HPDE6-E6E7 (cell line): ENCODE measurements at regions not wholly inside any gene's neighbourhood (a gene's known extent, or its start where the extent isn't known, plus 50 kb on each side); places are given as distances from the start of the nearest gene placed in this dataset.

Experiments
- DNase-seq: peaks from one replicate; pipeline ENCODE4 v3.0.0; 2011; ENCODE audit warnings: missing footprints; ENCODE audit errors: extremely low spot score

DNA sequence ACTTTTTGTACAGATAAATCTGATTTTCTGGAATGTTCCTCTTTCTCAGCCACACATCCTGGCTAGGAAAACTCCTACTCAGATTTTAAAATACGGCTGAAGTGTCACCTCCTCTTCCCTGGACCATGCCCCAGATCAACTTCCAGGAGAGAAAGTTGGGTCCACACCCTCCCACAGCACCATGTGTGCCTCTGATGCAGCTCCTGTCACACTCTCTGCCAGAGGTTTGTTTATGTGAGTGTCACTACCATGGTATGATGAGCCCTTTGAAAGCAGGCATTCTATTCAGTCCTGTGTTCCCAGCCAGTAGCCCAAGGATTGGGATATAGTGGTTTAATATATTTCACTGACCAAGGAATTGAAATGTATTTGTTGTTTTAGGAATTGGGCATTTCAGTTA, 287.2 kb upstream of the ATP2B1 start:
- no peak for DNase-seq

DNA sequence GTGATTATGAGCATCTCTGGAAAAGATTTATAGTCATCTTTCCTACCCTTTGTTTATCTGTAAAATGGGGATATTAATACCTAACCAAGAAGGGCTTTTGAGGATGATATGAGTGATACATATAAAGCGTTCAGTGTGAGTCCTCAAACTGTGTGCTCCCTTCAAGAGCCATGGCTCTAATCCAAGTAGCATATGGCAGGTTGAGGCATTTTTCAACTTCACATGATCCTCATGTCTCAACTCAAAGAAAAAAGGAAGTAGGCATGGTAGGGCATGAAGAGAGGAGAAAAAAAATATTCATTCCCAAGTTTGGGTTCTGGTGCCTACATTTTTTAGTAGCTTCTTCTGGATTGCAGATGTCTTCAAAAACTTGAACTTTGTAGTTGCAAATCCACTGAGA, 286.3 kb upstream of the ATP2B1 start:
- DNase-seq: no peak

DNA sequence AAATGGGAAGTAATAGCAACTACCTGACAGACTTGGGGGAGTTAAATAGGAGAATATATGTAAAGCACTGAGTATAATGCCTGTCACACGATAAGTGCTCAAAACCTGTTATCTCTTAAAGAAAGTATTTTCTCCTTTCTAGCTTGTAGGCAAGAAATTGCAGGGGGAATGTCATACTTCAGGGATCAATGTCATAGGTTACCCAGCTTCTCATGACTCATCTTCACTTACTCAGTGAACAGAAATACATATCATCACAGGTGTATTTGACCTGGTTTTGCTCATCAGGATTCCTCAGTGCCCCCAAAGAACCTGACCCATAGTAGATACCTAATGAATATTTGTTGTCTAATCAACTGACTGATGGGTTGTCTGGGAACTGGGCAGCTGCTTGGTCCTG, 285.0 kb upstream of the ATP2B1 start:
- no peak for DNase-seq

DNA sequence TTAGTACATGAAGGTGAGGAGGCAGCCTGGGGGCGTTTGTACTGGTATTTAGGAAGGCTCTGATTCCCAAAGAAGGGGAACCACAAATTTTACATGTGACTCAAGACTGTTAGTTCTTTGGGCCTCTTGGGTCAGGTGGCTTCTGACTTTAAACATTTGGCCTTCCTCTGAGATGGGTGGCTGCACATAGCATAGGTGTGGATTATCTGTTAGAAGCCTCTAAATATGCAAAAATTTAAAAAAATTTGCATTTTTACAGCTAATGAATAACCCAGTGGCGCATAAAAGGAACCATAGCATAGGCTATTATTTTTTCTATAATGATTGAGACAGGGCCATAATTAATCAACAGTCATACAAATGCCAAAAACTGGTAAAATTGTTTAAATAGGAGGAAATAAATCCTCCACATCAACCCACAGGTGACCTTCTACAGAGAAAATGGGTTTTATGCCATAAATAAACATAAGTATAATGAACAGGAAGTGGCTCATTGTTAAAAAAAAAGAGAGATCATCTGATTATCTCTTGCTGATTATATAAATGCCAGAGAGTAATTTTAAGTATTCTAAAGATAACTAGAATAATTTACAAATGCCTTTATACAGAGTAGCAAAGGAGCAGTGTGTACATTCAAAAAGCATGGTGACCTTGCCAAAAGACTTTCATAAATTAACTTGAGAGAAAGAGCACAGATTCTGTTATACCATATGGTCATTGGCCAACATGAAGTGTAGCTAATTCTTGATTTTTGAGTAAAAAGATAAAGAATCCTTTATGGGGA, 284.2 kb upstream of the ATP2B1 start:
- no peak for DNase-seq

DNA sequence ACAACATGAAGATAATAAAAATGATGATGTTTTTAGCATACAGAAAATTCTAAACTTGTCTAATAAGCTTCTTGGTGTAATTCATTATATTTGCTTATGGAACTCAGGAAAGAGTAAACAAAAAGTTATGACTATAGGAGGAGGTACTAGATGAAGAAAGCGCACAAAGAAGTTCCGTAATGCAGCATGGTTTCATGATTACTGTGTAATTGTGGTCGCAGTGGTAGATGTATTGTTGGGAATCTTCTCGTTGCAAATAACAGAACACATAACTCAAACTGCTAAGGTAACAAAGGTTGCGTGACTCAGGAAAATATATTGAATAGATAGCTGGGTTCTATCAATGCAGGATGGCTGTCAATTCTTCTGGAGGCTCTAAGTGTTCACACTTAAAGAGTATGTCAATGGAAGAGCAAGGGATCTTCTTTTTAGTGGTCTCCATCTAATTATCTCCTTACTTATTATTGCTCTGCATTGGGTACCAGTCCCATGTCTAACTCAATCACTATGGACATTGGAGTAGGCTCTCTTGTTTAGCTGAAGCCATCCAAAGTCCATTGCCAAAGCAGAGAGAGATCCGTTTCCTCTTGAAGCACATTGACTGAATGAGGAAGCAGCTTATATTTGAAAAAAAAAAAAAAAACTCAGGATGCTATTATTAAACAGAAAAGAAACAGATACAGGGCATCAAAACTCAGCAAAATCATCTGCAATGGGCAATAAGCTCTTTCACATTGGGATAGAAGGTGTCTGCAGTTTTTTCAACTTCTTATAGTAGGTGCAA, 283.4 kb upstream of the ATP2B1 start:
- DNase-seq: no peak

DNA sequence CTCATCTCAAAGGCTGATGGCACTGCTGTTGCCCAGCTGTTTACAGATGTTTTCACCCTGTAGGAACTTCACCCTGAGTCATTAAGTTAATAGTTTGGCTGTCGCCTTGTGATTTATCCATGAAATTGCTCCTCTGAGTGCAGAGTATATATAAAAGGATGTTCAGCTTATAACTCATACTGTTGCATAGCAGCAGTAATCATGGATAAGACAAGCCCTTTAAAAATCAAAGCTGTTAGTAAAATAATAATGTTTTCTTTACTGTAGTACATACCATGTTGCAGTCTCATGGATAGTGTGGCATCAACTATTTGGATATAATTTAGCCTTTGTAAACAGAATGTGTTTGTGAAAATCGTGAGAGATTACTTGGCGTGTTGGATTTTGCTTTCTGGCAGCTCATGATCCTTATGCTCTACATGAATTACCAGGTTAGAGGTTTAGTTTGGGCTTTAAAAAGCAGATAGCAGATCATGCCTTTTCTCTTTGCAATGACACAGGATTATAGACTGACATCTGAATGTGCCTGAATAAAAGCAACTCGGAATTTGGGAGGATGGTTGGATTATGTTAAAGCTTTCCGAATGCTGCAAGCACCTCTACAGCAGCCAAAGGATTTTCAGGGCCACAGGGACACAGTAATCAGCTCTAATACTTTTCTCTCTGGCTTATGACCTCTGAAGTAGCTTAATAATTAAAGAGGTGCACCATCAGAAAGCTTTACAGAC, 279.7 kb upstream of the ATP2B1 start:
- DNase-seq: no peak

DNA sequence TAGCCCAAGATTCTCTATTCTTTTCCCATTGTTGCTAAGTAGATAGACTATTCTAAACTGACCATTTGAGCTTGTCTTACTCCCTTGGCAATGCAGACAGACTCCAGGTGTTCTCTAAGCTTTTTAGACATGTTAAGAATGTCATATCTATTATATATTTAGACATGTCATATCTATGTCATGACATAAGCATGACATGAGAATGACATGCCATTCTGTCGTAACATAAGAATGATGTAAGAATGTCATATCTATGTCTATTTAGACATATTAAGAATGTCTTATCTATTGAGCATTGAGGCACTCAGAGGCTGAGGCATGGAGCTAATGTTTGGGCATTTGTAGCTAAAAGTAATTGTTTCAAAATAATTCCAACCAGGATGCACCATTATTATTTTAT, 277.3 kb upstream of the ATP2B1 start:
- DNase-seq: no peak

DNA sequence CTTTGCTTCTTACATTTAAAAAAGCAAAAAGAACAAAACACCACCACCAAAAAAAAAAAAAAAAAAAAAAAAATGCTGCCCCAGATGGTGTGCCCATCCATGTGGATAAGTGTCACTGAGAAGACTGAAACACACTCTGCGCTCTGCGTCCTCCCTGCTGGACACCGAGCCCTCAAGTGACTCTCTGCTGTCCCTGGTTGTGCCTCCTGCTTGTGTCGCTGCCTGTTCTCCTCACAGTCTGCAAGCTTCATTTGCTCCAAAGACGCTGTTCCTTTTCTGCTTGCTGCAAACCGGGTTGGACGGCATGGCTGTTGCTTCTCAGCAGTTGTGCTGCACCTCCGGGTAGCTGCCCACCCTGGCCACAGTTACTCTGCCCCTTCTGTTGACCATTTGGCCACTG, 276.2 kb upstream of the ATP2B1 start:
- DNase-seq: no peak

DNA sequence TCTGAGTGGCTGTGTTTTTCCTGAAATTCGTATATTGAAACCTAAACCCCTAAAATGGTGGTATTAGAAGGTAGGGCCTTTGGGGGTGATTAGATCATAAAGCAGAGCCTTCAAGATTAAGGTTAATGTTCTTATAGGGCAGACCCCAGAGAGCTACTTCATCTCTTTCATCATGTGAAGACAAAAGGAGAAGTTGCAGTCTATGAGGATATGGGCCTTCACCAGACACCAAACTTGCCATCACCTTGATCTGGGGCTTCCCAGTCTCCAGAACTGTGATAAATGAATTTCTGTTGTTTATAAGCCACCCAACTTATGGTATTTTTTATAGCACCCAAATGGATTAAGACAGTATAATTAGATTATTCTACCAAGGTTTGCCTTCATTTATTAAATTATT, 275.0 kb upstream of the ATP2B1 start:
- no peak for DNase-seq

DNA sequence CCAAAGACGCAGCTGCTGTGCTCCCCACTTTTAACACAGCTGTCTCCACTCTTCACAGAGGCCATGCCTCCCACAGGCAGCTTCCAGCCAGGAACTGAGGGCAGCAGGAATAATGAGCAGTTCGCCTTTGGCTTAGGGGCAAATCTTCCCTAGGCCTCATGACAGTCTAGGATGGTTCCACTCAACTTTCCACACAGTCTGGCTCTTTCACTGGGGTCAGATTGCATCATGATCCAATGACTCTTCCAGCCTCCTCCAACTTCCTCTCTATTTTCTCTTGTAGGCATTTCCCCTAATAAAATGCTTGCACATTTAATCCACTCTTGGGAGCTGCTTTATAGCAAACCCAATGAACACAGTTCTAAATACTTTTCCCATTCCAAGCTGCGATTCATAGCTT, 271.6 kb upstream of the ATP2B1 start:
- DNase-seq: no peak

DNA sequence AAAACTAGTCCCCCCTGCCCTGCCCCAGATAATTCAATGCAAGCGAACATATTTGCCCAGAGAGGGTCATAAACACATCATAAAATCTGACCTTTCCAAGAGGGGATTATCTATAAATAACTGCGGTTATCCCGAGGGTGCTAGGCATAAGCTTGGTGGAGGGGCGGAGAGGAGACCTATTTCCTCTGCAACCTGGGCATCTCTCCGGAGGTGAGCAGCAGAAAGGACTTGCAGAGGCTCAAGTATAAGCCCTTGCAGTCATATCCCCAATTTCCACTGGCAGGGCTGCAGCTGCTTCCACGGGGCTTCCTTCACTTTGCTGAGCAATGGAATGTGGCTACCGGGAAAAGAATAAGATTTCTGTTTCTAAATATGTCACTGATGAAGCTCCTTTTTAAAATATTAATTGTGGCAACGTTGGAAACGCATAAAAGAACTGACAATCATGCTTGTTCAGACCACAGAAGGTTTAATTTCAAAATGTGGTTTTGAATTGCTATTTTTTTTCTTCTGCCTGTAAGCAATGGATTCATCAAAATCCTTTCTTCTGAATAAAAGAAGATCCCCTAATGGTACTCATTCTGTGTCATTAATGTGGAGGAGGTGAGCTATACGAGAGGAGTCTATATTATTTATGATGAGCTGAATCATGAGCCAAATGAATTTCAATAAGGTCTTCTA, 268.9 kb upstream of the ATP2B1 start:
- DNase-seq: no peak

DNA sequence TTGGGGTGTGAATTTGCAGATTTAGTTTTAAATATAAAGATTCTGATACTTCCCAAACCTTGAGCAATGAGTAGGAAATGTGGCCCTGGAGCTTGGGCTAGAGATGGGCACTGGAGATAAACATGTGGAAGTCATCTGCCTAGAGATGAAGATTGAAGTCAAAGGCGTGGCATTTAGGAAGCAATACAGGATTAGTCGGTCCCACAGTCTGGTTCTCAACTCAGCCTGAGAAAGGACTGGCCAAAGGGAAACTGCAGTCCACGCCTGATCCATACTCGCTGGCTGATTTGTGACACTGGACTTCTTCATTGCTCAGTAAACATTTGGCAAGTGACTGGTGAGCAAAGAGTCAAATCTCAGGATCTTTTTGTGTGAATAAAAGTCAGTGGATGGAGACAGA, 268.2 kb upstream of the ATP2B1 start:
- no peak for DNase-seq

DNA sequence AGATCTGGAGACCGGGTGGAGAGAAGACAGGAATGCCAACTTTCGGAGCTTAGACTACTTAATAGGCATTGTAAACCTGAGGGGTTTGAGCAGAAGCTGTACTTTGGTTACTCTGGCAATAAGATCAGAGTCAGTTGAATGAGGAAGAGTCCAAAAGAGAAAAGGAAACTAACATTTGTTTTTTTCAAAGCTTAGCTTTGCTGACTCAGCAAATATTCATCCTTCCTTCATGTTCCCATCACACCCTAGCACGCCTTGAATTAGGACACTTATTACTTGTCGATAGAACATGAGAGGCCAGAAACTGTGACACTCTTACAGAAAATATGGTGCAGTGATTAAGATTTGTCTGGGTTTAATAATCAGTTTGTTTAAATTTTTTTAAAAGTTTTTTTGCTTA, 266.9 kb upstream of the ATP2B1 start:
- no peak for DNase-seq

DNA sequence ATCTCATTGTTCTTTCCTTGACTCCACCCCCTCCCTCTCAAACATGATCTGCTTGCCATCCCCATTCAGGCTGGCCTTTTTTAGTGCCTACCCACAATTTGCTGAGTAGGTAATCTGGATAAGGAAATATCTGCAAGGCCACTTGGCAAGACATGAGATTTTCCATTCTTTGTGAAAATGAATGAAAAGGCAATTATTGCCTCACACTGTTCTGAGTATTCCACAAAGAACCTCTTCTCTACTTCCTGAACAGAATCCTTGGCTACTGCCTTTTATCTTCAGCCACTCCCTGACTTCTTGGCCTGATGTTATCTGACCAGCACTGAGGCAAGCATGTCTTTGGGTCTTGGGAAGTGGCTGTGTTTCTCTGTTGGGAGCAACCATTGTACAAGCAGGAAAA, 263.2 kb upstream of the ATP2B1 start:
- DNase-seq: no peak

DNA sequence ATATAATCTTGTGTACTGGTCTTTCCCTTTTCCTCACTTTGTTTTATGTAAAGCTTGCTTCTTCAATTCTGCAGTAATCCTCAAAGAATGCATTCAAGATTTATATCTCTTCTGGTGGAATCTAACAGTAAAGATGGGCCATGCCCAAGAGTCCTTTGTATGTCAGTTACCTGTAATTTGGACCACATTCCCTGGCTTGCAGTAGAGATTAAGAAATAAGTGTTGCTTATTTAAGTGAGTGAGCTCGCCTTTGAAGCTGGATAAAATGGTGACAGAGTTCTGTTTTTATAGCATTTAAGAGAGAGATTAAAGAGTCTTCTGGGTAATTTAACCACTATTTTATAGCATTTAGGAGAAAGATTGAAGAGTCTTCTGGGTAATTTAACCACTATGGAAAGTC, 262.1 kb upstream of the ATP2B1 start:
- DNase-seq: no peak

DNA sequence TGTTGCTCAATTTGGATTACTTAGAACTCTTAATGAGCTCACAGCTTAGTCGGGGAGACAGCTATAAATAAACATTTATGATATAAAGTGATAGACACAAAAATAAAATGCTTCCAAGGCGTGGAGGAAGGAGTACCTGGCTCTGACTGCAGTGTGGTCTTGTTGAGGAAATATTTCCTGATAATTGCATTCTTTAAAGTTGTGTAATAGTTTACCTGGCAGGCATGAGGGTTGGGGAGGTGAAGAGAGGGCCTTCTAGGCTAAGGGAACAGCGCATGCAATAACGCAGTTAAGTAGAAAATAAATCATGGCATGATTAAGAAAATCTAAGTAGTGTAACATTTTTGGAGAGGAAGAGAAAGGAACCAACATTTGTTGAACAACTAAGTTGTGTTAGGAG, 260.5 kb upstream of the ATP2B1 start:
- peak; percentile 56 for DNase-seq

DNA sequence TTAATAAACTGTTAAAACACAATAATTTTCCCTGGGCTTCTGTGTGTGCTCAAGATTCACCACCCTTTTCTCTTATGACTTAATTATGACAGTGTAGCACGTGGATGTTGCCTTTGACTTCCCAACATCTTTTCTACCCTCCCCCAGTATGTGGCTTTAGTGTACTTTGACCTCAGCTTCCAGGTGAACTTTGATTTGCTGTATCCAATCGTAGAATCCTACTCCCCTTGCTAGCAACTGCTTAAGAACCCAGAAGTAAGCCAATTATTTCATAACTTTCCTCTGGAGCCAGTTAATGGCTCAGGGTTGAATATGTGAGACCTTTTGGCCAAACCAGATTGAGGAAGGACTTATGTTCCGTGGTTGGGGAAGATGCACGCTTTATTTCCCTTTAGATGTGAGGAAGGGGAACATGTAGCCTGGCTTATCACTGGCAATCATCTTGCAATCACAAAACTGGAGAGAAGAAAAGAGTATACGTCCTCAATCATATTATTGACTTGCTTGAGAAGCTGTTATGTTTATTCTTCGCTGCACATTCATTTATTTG, 259.6 kb upstream of the ATP2B1 start:
- DNase-seq: no peak

DNA sequence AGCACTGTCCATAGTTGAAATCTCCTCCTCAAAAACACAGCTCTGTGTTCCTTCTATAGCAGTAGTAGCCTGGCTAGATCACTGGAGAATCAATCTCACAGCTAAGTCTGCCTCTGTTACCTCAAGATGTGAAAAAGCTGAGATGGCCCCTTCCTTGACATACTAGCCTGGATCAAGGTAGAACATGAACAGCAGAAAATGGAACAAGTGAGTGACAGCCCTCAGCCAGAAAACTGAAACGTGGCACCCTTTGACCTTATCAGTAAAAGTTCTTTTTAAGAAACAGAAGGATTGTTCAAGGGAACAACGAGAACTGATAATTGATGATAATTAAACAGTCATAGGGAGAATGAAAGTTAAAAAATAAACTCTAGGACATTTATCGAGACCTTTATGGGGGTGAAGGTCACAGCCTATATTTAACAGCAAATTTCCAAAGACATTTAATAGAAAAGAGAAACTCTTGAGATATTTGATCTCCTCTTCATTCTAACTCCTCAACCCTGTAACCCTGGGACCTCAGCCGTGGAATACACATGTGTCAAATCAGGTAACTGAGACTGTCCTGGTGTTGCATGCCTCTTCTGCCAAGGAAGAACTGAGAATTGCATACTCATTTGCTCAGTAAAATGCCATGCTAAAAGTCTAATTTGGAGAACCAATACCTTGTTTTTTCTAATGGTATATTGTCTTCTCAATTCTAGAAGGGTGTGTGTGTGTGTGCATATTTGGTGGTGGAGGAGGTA, 258.0 kb upstream of the ATP2B1 start:
- no peak for DNase-seq

DNA sequence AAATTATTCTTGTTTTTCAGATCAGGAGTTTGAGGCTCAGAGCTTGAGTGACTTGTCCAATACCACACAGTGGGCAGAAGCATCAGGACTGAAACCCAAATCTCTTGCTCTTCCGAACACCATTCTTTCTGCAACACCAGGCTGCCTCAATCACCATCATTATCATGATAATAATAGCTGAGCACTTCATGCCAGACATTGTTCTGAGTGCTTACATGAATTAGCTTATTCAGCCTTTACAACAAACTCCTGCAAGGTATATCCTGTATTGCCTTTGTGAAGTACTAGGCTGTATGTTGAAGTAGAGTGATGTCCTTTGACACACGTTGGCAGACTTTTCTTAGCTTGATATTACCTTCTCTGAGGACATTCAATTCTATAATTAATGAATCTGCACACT, 257.4 kb upstream of the ATP2B1 start:
- DNase-seq: no peak

DNA sequence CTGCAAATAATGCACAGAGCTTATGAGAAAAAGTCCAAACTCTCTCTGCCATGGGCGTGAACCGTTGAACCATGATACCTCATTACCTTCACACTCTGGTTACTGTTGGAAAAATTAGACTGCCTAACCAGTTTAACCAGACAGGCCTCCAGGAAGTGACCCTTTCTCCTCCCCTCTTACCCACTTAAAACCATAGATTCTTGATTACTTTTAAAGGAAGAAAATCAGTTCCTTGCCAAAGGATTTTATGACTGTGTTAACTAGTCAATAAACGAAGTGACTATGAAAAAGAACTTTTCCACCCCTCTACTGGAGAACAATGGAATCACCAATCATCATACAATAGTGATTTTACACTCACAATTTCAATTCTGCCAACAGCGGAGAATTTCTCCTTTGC, 254.0 kb upstream of the ATP2B1 start:
- DNase-seq: no peak
